ENCODE measurements at regions not wholly inside any gene's neighbourhood (a gene's known extent, or its start where the extent isn't known, plus 50 kb on each side); places are given as distances from the start of the nearest gene placed in this dataset.

DNA sequence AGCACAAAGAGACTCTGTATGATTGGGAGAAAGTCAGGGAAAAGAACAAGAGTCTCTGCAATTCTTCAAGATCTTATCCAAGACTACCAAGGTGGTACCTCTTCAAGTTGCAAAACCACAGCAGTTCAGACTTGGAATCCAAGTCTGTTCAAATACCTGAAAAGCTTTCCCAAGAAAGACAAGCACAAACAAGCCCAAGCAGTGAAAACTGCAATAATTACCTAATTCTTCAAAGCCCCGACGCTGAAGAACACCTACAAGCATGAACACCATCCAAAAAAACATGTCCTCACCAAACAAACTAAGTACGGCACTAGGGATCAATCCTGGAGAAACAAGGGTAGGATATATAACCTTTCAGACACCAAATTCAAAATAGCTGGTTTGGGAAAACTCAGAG is 299.3 kb upstream of the ALCAM start:
- TF ChIP-seq EZH2 (IDR thresholded peaks at IDR 0.05; ENCODE audit: borderline replicate concordance) (no peak), EZH2phosphoT487 (IDR thresholded peaks at IDR 0.05; ENCODE audit: low read depth, severe bottlenecking, unreplicated experiment) (no peak)
- TF ChIP-seq, protein P1, sequence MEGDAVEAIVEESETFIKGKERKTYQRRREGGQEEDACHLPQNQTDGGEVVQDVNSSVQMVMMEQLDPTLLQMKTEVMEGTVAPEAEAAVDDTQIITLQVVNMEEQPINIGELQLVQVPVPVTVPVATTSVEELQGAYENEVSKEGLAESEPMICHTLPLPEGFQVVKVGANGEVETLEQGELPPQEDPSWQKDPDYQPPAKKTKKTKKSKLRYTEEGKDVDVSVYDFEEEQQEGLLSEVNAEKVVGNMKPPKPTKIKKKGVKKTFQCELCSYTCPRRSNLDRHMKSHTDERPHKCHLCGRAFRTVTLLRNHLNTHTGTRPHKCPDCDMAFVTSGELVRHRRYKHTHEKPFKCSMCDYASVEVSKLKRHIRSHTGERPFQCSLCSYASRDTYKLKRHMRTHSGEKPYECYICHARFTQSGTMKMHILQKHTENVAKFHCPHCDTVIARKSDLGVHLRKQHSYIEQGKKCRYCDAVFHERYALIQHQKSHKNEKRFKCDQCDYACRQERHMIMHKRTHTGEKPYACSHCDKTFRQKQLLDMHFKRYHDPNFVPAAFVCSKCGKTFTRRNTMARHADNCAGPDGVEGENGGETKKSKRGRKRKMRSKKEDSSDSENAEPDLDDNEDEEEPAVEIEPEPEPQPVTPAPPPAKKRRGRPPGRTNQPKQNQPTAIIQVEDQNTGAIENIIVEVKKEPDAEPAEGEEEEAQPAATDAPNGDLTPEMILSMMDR (IDR thresholded peaks at IDR 0.05; ENCODE audit: poor library complexity), result no peak
